GM19238 (cell line): ENCODE measurements at regions not wholly inside any gene's neighbourhood (a gene's known extent, or its start where the extent isn't known, plus 50 kb on each side); places are given as distances from the start of the nearest gene placed in this dataset.

Experiments used
- DNase-seq: peaks from one replicate; pipeline ENCODE4 v3.0.0; 2011; ENCODE audit warnings: low spot score; ENCODE audit not compliant: insufficient read length

DNA sequence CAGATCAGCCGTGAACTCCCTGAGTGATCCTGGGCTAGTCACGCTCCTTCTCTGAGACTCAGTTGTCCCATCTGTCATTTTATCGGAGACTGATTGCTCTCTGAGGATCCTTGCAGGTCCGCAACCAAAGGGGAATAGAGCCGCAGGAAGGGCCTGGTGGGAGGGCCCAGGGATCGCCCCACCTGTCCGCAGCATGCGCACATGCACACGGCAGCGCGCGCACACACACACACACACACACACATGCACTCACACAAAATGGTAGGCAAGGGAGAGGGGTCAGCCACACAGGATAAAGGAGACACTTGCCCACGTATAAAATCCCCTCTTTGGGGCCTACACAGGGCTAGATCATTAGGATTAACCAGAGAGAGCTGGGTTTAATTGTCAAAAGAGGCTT lies 95.6 kb upstream of the FOXP4 start:
- no peak for DNase-seq

DNA sequence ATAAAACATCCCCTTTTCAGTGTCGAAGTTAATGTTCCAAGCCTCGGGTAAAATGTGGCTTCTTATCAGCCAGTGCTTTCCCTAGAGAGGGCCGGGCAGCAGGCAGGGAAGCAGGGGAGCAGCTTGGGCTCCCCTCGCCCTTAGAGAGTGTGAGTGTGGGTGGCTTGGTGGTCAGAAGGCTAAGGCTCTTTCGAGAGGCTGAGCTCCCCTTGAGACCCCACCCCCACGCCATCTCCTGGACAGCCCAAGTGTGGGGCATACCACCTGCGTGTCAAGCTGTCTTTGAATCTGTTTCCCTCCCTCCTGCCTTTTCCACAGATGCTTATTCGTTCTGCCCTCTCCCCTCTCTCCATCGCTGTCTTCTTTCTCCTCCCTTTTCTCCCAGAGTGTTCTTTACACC lies 95.1 kb upstream of the FOXP4 start:
- no peak for DNase-seq

DNA sequence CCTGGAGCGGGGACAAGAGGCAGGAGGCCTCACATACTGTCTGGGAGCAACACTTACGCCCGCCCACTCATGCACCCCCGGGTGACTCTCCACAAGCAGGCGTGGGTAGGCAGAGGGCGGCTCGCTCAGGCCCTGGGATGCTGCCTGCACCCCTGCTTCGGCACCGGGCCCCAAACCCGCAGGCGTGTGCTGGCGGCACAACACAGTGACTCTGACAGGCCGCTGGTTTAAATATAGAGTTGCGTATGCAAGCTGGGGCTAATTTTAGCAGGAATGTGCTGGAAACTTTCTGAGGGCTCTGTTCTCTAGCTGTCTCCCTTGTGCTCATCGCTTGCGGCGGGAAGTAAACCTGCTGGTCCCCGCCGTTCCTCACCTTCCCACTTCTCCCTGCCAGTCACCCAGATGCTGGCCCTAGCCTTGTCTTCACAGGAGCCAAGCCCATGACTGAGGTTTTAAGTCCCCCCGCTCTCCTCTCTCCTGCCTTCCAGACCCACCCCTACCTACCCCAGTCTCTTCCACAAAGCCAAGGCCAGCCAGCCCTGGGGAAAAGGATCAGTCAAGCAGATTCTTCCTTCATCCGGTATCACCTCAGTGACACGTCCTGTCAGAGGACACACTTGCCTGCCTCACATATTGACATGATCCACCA lies 94.5 kb upstream of the FOXP4 start:
- DNase-seq: no peak

DNA sequence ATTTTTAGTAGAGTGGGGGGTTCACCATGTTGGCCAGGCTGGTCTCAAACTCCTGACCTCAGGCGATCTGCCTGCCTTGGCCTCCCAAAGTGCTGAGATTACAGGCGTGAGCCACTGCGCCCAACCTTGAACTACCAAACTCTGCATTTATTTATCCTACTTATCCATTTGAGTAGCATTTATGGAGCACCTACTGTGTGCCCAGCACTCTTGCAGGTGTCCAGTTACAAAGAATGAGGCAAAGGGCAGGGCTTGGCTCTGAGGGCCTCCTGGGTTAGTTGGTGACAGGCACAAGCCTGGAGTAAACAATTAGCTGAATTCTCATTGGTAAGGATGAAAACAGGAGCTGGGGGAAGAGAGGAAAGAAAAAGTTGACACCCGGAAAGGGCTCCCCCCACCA lies 93.4 kb upstream of the FOXP4 start:
- no peak for DNase-seq

DNA sequence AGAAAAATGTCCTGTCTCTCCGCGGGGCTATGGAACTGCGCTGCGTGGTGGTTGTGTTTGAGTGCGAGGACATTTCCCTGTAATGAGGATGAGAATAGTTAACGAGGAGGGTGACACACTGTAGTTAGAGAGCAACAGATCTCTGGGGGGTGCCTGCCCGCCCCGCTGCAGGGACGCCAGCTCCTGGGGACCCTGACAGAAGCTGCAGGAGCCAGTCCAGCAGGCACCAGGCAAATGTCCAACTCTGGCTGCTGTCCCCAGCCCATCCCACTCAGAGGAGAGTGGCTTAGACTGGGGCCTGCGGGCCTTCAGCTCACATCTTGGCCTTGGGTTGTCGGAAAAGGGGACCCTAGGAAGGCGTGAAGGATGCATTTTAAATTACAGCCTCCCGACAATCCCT lies 92.9 kb upstream of the FOXP4 start:
- DNase-seq: no peak

DNA sequence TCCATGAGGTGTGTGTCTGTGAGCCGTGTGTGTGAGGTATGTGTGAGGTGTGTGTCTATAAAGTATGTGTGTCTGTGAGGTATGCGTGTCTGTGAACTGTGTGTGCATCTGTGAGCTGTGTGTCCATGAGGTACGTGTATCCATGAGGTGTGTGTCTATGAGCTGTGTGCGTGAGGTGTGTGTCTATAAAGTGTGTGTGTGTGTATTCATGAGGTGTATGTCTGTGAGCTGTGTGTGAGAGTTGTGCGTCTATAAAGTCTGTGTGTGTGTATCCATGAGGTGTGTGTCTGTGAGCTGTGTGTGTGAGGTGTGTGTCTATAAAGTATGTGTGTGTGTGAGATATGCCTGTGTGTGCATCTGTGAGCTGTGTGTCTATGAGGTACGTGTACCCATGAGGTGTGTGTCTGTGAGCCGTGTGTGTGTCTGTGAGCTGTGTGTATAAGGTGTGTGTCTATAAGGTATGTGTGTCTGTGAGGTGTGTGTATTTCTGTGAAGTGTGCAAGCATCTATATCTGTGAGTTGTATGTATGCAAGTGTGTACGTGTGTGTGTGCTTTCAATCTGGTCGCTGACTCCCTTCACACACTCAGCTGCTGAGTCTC lies 91.9 kb upstream of the FOXP4 start:
- DNase-seq: no peak

DNA sequence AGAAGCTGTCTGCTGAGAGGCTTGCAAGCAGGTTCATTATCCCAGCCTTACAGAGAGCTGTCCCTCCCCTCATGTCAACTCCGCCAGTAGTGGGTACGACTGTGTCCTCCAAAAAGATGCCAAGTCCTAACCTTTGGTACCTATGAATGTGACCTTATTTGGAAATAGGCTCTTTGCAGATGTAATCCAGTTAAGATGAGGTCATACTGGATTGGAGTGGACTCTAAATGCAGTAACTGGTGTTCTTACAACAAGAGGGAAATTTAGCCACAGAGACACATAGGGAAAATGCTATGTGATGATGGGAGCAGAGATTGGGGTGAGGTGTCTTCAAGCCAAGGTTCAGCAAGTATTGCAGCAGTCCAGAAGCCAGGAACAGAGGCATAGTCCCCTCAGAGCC lies 90.8 kb upstream of the FOXP4 start:
- DNase-seq: no peak

DNA sequence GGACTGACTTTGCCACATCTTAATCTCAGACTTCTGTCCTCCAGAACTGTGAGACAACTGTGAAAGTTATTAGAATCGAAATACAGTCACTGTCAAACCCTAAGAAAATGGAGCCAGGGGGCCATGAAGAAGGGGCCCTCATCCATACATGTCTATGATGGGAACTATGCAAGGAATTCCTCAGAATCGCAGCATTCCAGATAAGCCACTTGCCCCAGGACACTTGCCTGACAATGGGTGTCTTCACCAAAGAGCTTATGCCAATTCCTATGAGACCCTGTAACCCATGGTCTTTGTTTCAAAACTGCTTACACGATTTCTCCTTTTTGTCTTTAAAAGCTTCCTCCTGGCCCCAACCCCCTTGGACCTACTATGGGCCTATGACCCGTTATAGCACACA lies 90.4 kb upstream of the FOXP4 start:
- DNase-seq: no peak

DNA sequence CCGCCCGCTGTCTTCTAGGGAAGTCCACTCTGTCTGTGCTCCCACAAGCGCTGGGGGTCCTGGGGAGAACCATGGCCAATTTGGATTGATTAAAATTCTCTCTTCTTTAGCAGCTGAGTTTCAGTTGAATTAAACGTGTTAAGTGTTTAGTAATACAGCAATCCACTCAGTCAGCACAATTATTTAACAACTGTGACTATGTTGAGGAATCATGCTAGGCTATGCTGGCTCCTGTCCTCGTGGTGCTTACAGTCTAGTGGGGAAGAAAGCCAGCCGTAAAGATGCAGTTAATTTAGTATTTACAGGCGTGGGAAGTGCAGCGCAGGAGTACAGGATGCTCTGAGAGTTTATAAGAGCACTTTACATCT lies 88.9 kb upstream of the FOXP4 start:
- no peak for DNase-seq

DNA sequence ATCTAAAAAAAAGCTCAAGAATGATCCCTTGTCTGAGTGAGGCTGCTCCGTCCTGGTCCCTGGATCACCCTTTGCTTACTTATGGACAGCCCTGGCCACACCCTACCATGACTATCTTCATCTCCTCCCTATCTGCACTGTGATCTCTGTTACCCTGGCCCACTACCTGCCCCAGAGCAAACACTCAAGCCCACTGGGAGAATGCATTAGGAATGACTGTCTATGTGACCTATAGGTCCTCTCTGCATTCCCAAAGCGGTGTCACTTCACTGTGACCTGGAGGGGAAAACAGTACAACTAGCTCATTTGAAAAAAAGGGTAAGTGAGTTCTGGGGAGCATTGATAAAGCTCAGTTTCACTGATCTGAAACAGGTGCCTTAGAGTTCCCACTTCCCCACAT lies 86.4 kb upstream of the FOXP4 start:
- DNase-seq: no peak

DNA sequence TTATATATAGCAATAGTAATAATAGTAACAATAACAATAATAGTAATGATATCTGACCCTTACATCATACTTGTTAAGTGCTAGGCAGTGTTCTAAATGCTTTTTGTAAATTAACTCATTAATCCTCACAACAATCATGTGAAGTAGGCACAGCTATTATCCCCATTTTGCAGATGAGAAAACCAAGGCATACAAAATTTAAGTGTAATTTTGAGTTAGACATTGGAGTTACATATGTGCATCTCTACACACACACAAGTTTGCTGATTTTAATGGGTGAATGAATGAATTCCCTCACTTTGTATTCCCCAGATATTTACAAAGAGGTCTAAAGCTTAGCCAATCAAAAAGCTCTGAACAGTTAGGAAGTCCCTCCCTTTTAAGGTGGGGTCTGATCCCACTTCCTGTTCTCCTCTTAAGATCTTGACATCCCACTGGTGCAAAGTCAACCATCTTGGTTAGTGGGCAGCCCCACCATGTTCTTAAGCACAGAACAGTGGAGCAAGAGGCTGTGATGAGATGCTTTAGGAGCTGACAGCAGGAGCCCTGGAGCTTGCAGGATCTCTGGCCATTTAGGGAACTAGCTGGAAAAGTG lies 85.3 kb upstream of the FOXP4 start:
- DNase-seq: no peak

DNA sequence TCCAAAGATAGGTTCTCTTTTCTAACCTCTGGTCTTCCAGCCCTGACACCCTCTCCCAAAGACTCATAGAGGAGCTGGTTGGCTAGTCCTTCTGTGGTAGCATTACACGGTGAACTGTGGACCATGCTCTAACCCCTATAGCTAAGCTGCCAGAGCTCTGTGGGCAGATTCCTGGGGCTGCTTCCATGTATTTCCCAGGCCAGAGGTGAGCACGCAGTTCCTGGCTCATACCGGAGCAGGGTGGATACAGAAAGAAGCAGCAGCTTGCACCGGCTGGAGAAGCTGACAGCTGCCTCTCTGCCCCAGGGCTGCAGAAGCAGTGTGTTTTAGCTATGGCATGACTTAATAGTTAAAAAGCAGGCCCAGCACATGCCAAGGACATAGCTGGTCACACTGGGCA lies 84.1 kb upstream of the FOXP4 start:
- no peak for DNase-seq

DNA sequence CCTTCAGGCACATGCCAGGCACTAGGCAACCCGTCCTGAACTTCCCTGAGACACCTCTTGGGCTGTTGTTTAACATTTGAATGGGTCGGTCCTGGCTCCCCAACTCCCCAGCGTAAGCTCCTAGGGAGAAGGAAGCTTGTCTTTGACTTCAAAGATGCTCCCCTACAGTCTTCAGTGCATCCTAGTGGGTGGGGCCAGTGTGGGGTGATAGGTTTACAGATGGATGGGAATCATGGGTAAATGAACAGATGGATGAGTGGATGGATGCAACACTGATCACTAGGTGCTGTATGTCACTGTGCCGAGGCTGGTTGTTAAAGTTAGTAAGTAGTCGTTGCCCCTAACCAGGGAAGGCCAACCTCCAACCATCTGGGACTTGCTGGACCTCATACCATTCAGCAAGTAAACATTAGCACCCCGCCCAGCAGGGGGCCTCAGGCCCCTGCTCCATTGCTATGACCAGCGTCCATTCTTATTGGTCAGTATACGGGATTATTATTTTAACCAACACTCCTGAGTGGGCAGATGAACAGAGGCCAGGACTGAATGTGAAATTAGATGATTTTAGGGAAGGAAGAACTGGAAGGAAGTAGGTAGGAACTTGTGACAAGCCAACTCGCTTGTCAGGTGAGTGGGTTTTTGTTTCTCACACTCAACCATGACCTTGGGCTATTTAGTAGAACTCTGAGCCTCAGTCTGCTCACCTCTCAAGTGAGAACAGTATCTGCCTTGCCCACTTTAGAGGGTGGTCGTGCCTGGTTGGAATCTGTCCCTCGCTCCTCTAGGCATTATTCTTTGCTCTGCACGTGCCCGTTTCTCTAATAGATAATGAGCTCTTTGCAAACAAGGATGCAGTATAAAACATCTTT lies 82.9 kb upstream of the FOXP4 start:
- DNase-seq: peak; percentile 54

DNA sequence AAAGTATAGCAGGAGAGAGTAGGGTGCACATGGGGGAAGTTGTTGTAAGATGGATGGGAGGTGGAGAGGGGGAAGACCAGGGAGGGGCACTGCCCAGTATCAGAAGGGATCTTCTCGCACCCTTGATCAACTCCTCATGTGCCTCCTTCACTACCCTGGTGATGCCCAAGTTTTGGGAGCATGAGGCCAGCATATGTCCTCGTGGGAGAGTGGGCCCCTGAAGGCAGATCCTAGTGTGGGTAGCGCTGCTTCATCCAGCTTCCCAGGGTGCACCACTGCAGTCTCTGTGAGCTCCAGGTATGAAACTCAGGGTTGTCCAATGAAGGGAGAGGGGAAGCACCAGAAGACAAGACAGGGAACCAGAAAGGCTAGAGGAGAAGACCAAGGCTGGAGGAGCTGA lies 82.2 kb upstream of the FOXP4 start:
- no peak for DNase-seq

DNA sequence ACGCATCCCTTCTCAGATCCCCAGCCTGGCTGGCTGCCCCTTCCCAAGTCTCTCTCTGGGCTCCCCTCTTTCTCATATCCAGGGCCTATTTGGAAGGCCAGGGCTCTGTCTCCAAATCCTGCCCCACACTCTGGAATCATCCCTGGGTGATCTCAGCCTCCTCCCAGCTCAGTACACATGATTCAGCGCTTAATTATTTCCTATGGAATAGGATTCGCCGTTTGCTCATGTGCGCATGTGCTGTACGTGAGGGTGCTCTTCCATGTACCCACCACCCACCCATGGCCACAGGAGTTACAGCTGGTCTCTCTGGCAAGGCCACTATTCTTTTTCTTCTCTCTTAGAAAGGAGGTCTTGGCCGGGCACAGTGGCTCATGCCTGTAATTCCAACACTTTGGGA lies 81.7 kb upstream of the FOXP4 start:
- no peak for DNase-seq

DNA sequence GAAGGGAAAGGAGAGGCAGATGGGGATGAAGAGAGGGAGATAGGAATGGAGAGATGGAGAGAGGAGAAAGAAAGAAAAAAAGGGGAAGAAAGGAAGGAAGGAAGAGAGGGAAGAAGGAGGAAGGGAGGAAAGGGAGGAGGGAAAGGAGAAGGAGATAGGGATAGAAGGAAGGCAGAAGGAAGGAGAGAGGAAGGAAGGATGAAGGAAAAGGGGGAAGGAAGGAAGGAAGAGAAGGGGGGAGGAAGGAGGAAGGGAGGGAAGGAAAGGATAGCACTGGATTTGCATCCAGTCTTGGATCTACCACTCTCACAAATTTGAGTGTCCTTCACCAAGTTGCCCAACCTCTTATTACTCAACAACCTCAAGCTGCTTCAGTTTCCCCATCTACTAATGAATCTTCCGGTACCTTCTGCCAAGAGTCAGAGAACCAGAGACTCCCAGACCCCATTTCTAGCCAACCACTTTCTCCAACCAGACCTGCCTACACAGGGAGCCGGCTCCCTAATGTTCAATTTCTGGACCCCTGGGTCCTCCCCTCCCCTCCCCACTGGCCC lies 79.7 kb upstream of the FOXP4 start:
- no peak for DNase-seq

DNA sequence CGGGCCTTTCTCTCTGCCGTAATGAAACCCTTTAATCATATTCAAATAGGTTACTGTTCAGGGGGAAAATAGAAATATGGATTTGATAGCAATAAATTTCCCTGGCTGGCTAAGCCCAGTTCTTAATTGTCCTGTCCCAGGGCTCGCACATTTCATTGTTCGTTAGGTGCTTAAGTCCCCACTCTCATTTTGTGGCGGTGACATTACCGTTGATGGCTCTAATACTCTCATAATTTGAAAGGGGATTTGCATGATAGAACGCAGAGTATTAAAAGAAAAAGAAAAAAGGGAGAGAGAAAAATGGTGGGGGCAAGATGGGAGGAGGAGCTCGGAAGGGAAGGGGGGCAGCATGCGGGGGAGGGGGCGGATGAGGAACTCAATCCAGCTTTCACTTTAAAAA lies 79.1 kb upstream of the FOXP4 start:
- DNase-seq: no peak

DNA sequence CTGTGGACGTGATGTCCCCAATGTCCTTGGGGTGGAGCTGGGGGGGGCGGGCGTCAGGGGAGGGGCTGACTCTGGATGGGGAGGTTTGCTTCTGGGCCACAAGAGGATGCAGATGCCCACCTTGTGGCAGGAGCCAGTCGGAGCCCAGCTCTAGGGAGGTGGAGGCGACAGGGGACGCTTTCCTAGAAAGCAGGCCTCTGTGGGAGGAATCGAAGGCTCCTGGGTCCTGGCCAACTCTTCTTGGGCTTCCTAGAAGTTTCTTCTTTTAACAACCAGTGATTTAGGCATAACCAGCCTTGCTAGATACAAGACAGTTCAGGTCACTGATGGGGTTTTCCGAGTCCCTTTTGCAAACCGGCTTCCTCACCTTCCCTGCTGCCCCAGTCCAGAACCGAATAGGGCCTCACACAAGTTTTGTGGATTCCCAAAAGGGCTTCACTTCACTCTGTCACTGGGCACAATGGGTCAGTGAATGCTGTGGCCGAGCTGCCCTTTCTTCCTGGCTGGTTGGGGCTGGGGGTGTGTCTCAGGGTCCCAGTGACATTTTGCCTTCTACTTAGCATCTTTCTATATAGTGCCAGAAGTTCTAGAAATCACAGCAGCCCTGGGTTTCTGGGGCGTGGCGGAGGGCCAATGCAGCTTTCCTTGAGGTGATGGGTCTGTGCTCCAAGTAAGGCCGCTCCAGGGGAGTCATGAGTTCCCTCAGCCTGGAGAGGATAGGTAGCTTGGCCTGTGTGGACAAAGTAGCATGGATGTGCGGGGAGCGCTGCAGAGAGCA lies 78.4 kb upstream of the FOXP4 start:
- DNase-seq: no peak

DNA sequence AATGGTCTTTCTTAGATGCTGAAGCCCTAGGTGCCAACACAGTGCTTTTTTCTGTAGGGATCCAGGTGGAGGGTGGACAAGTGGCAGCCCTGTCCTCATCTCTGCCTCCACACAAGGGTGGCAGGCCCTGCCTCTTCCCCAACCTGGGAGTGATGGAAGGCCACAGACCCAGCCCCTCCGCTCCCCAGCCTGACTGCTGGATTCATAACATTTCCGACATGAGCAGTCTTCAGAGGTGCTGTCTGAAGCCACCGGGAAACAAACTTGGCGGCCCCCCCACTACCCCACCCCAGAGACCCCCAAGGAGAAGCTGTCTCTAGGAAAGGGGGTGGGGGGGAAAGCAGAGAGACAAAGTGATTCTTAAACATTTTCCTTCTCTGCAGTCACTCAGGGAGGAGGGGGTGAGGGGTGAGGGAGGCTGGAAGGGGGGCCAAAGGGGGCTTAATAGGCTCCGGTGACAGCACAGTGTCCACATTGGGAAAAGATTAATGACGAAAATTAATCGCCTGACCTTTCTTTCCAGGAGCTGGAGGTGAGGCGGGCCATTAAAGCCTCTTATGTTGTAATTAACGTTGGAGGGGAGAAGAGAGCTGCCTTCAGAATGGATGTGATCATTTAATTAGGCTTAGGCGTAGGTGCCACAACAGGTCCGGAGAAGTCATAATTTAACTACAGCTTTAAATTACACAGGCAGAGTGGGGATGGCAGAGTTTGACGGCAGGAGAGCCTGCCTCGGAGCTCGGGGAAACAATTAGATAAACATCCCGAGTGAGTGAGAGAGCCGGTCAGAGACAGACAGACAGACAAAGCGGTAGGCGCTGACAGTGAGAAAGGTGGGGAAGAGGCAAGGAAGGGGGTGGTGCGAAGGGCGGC lies 76.8 kb upstream of the FOXP4 start:
- DNase-seq: no peak

DNA sequence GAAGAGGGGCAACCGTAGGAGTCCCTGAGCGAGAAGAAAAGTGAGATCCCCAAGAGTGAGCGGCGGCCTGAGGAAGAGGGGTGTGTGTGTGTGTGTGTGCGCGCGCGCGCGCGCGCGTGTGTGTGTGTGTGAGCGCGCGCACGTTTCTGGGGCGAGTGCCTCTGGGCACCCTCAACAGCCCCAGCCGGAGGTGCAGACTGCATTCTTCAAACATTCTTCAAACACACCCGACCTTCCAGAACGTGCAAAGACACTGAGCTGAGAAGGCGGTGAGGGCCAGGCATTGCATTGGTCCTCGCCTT lies 76.2 kb upstream of the FOXP4 start:
- DNase-seq: no peak
